Tibial artery (tissue), 4 donors: ENCODE measurements at regions not wholly inside any gene's neighbourhood (a gene's known extent, or its start where the extent isn't known, plus 50 kb on each side); places are given as distances from the start of the nearest gene placed in this dataset.
A peak's percentile ranks its signal among the peaks of the same experiment; 100 is the strongest.
"Not testable (repeated sequence)": the region's sequence is repeated elsewhere in the genome, so short reads cannot be mapped to it uniquely, and the experiment has no call there.

Source experiments
- DNase-seq, 2 donors: peaks; one replicate each; pipeline ENCODE4 v3.0.0-alpha.2; 2019
- H3K27ac ChIP-seq, 2 donors: fragments of 200-600 bp; sonication (generic) in 1 of 2; 1 replicate in 1 of 2; 2 replicates in 1 of 2; pipeline ENCODE4 v1.5.1; 2018 to 2019; ENCODE audit warnings: mild to moderate bottlenecking in 1 of 2
- H3K27me3 ChIP-seq, 2 donors: fragments of 200-600 bp; sonication (generic) in 1 of 2; one replicate each; pipeline versions ENCODE4 v1.5.1 to v1.6.0; 2016 to 2019
- H3K36me3 ChIP-seq, 3 donors: fragments of 200-600 bp; sonication (generic) in 2 of 3; one replicate each; pipeline ENCODE4 v1.5.1; 2016 to 2019; ENCODE audit warnings: mild to moderate bottlenecking in 2 of 3
- H3K4me1 ChIP-seq, 4 donors: fragments of 200-600 bp; sonication (generic) in 2 of 4; 1 replicate in 3 of 4; 2 replicates in 1 of 4; pipeline ENCODE4 v1.5.1; 2016 to 2019
- H3K4me3 ChIP-seq, 2 donors: fragments of 200-600 bp; sonication (generic) in 1 of 2; 1 replicate in 1 of 2; 2 replicates in 1 of 2; pipeline ENCODE4 v1.5.1; 2018 to 2019; ENCODE audit warnings: mild to moderate bottlenecking in 2 of 2
- H3K9me3 ChIP-seq, 3 donors: fragments of 200-600 bp; sonication (generic) in 1 of 3; one replicate each; pipeline ENCODE4 v1.5.1; 2016 to 2019
- CTCF ChIP-seq, 2 experiments: fragments of 200-600 bp in 1 of 2; fragments of 450-650 bp in 1 of 2; IDR thresholded peaks; one replicate each; pipeline ENCODE4 v1.5.1; 2017 to 2019; ENCODE audit warnings: antibody characterized with exemption in 2 of 2, mild to moderate bottlenecking in 1 of 2, moderate library complexity in 1 of 2
- intact Hi-C: fragments of 100-400 bp; cut with DNase I; formaldehyde crosslinking; loops from one replicate; pipeline ENCODE4 v1.15.0; 2023; ENCODE audit warnings: low total_unique reads

DNA sequence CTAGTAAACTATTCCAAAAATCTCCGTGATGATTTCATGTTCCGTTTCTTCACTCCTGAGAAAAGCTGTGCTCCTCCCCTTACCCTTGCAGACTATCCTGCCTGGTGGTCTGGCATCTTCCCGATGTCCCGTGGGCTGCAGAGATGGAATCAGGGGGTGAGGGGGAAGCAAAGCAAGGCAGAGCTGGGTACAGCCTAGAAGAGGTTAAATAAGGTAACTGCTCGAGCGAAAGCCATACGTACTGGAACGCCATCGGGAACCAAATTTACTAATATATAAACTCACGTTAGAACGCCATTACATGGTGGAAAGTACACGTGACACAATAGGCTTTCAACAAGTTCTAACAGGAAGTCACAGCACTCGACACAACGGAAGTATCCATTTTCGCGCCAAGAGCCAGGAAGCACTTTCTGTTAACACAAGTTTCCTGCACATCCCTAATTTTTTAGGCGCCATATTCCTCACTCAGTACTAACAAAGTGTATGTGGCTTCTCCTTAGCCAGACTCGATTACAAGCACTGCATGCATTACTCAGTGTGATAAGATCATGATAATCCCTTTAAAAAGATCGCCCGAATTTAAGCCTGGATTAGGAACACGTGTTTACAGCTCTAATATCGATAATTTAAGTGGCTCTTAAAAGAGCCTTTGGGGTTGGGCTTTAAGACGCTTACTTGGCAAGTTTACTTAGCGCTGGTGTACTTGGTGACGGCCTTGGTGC is 101.6 kb upstream of the PRSS16 start:
- peak; percentile 86 to 91 for DNase-seq
- no peaks in the 10 kb centered on the region for H3K36me3 ChIP-seq
- peak overlapping the region; percentile 87 to 91 for H3K27ac ChIP-seq
- peak overlapping the region; percentile 62 to 78 for H3K4me3 ChIP-seq
- H3K4me1 ChIP-seq: peaks cover 0 to 23% (median 10%) of the 10 kb centered on the region in 4 donors
- intact Hi-C loops: no loop called here
- no peaks in the 10 kb centered on the region for H3K9me3 ChIP-seq
- H3K27me3 ChIP-seq: no peaks in the 10 kb centered on the region
- TF ChIP-seq CTCF (IDR thresholded peaks at IDR 0.05): no peak

DNA sequence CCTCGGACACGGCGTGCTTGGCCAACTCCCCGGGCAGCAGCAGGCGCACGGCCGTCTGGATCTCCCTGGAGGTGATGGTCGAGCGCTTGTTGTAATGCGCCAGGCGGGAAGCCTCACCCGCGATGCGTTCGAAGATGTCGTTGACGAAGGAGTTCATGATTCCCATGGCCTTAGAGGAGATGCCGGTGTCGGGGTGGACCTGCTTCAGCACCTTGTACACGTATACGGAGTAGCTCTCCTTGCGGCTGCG is 101.1 kb upstream of the PRSS16 start:
- H3K36me3 ChIP-seq, H3K9me3 ChIP-seq, H3K27me3 ChIP-seq, intact Hi-C loops, DNase-seq: not testable (repeated sequence)
- peak overlapping the region; percentile 62 to 78 for H3K4me3 ChIP-seq
- H3K27ac ChIP-seq: peak overlapping the region; percentile 87 to 91
- peaks cover 0 to 23% (median 10%) of the 10 kb centered on the region in 4 donors for H3K4me1 ChIP-seq

- Histone ChIP-seq H3K36me3 (no peaks in the 10 kb centered on the region), H3K4me3 (peak overlapping the region; percentile 62 to 78), H3K4me1 (peaks cover 0 to 23% (median 10%) of the 10 kb centered on the region in 4 donors), H3K27me3 (no peaks in the 10 kb centered on the region), H3K27ac (peak overlapping the region; percentile 87 to 91), H3K9me3 (no peaks in the 10 kb centered on the region)
- peak in 1 of 2 experiments; percentile 5 for TF ChIP-seq CTCF (IDR thresholded peaks at IDR 0.05)
- DNase-seq: peak; percentile 67 to 87
- intact Hi-C loops: no loop called here
Measured at GRCh38 chr6:27146706-27147505, 100.6 kb upstream of the PRSS16 start.

- Histone ChIP-seq H3K4me1 (peaks cover 0 to 23% (median 10%) of the 10 kb centered on the region in 4 donors), H3K4me3 (no peak overlapping the region), H3K27ac (no peak overlapping the region), H3K36me3 (no peaks in the 10 kb centered on the region), H3K27me3 (no peaks in the 10 kb centered on the region), H3K9me3 (no peaks in the 10 kb centered on the region)
- DNase-seq: no peak
- TF ChIP-seq CTCF (IDR thresholded peaks at IDR 0.05): no peak
- intact Hi-C loops: no loop called here
Measured at GRCh38 chr6:27148404-27148795, 99.1 kb upstream of the PRSS16 start.

GRCh38 chr6:27149150-27149549 is 98.4 kb upstream of the PRSS16 start:
- peaks cover 0 to 20% (median 10%) of the 10 kb centered on the region in 4 donors for H3K4me1 ChIP-seq
- H3K36me3 ChIP-seq: no peaks in the 10 kb centered on the region
- intact Hi-C loops: no loop called here
- H3K9me3 ChIP-seq: no peaks in the 10 kb centered on the region
- H3K4me3 ChIP-seq: no peak overlapping the region
- no peaks in the 10 kb centered on the region for H3K27me3 ChIP-seq
- no peak for DNase-seq
- no peak for TF ChIP-seq CTCF (IDR thresholded peaks at IDR 0.05)
- H3K27ac ChIP-seq: no peak overlapping the region

- no peaks in the 10 kb centered on the region for H3K9me3 ChIP-seq
- H3K27ac ChIP-seq: no peak overlapping the region
- no peaks in the 10 kb centered on the region for H3K36me3 ChIP-seq
- DNase-seq: no peak
- TF ChIP-seq CTCF (IDR thresholded peaks at IDR 0.05): no peak
- H3K4me3 ChIP-seq: no peak overlapping the region
- H3K27me3 ChIP-seq: no peaks in the 10 kb centered on the region
- intact Hi-C loops: no loop called here
- H3K4me1 ChIP-seq: peaks cover 0 to 10% (median 4%) of the 10 kb centered on the region in 4 donors
Measured at GRCh38 chr6:27154696-27155095, 92.8 kb upstream of the PRSS16 start.
